HUES6 (cell line): ENCODE measurements at regions not wholly inside any gene's neighbourhood (a gene's known extent, or its start where the extent isn't known, plus 50 kb on each side); places are given as distances from the start of the nearest gene placed in this dataset.

ENCODE experiments used
- H3K27ac ChIP-seq: 2 replicates; pipeline ENCODE4 v1.7.0; 2013; ENCODE audit warnings: low read depth, mild to moderate bottlenecking, low read length, inconsistent platforms
- H3K27me3 ChIP-seq: 2 replicates; pipeline ENCODE4 v1.6.1; 2013; ENCODE audit warnings: low read length; ENCODE audit not compliant: control insufficient read depth, insufficient read depth
- H3K36me3 ChIP-seq: 2 replicates; pipeline ENCODE4 v1.6.1; 2013; ENCODE audit warnings: low read length; ENCODE audit not compliant: control insufficient read depth, insufficient read depth
- H3K4me1 ChIP-seq: 2 replicates; pipeline ENCODE4 v1.6.1; 2013; ENCODE audit warnings: low read length; ENCODE audit not compliant: control insufficient read depth, insufficient read depth
- H3K4me3 ChIP-seq: 2 replicates; pipeline ENCODE4 v1.5.1; 2013; ENCODE audit warnings: low read depth, low read length
- H3K9ac ChIP-seq: one replicate; pipeline ENCODE4 v1.6.1; 2013; ENCODE audit warnings: mild to moderate bottlenecking, low read length
- H3K9me3 ChIP-seq: 2 replicates; pipeline ENCODE4 v1.6.1; 2013; ENCODE audit warnings: low read depth, low read length; ENCODE audit not compliant: control insufficient read depth, insufficient read depth

- no peak overlapping the region for H3K9ac ChIP-seq
- no peak overlapping the region for H3K27ac ChIP-seq
- H3K9me3 ChIP-seq = no peaks in the 10 kb centered on the region
- H3K4me1 ChIP-seq = peaks cover 5% of the 10 kb centered on the region; the same call in 1 of the 2 replicates
- no peaks in the 10 kb centered on the region for H3K36me3 ChIP-seq
- no peaks in the 10 kb centered on the region for H3K27me3 ChIP-seq
- no peak overlapping the region for H3K4me3 ChIP-seq
Observed at GRCh38 chr13:50631041-50631440, 212.5 kb downstream of the DLEU7 start.

GRCh38 chr13:50634339-50634738 lies 209.2 kb downstream of the DLEU7 start:
- H3K9ac ChIP-seq = no peak overlapping the region
- no peak overlapping the region for H3K4me3 ChIP-seq
- no peak overlapping the region for H3K27ac ChIP-seq
- H3K36me3 ChIP-seq = no peaks in the 10 kb centered on the region
- peaks cover 12% of the 10 kb centered on the region for H3K4me1 ChIP-seq
- no peaks in the 10 kb centered on the region for H3K27me3 ChIP-seq
- H3K9me3 ChIP-seq = no peaks in the 10 kb centered on the region

- Histone ChIP-seq H3K4me3 (no peak overlapping the region), H3K27ac (no peak overlapping the region), H3K36me3 (no peaks in the 10 kb centered on the region), H3K27me3 (no peaks in the 10 kb centered on the region), H3K9ac (no peak overlapping the region), H3K9me3 (no peaks in the 10 kb centered on the region), H3K4me1 (peaks cover 12% of the 10 kb centered on the region)
Observed at GRCh38 chr13:50635504-50635903, 208.0 kb downstream of the DLEU7 start.

GRCh38 chr13:50636007-50636704 lies 207.3 kb downstream of the DLEU7 start:
- Histone ChIP-seq H3K36me3 (no peaks in the 10 kb centered on the region), H3K9ac (no peak overlapping the region), H3K4me3 (peak overlapping the region; percentile 45), H3K27me3 (no peaks in the 10 kb centered on the region), H3K4me1 (peaks cover 12% of the 10 kb centered on the region), H3K27ac (no peak overlapping the region), H3K9me3 (no peaks in the 10 kb centered on the region)

- Histone ChIP-seq H3K4me3 (no peak overlapping the region), H3K4me1 (no peaks in the 10 kb centered on the region), H3K36me3 (no peaks in the 10 kb centered on the region), H3K9ac (no peak overlapping the region), H3K27me3 (no peaks in the 10 kb centered on the region), H3K27ac (no peak overlapping the region), H3K9me3 (no peaks in the 10 kb centered on the region)
Observed at GRCh38 chr13:50643060-50643459, 200.4 kb downstream of the DLEU7 start.

- H3K9ac ChIP-seq = no peak overlapping the region
- H3K4me1 ChIP-seq = no peaks in the 10 kb centered on the region
- no peak overlapping the region for H3K4me3 ChIP-seq
- no peak overlapping the region for H3K27ac ChIP-seq
- H3K27me3 ChIP-seq = no peaks in the 10 kb centered on the region
- no peaks in the 10 kb centered on the region for H3K36me3 ChIP-seq
- no peaks in the 10 kb centered on the region for H3K9me3 ChIP-seq
Observed at GRCh38 chr13:50644081-50644871, 199.2 kb downstream of the DLEU7 start.

- Histone ChIP-seq H3K4me1 (no peaks in the 10 kb centered on the region), H3K36me3 (no peaks in the 10 kb centered on the region), H3K9me3 (no peaks in the 10 kb centered on the region), H3K27me3 (no peaks in the 10 kb centered on the region), H3K4me3 (no peak overlapping the region), H3K9ac (no peak overlapping the region), H3K27ac (no peak overlapping the region)
Observed at GRCh38 chr13:50645092-50645491, 198.4 kb downstream of the DLEU7 start.

- Histone ChIP-seq H3K4me3 (no peak overlapping the region), H3K9me3 (no peaks in the 10 kb centered on the region), H3K27me3 (no peaks in the 10 kb centered on the region), H3K9ac (no peak overlapping the region), H3K36me3 (no peaks in the 10 kb centered on the region), H3K27ac (no peak overlapping the region), H3K4me1 (no peaks in the 10 kb centered on the region; the same call in 1 of the 2 replicates)
Observed at GRCh38 chr13:50646070-50646469, 197.4 kb downstream of the DLEU7 start.

- Histone ChIP-seq H3K9ac (no peak overlapping the region), H3K4me3 (no peak overlapping the region), H3K9me3 (no peaks in the 10 kb centered on the region), H3K36me3 (no peaks in the 10 kb centered on the region), H3K27me3 (no peaks in the 10 kb centered on the region), H3K27ac (no peak overlapping the region), H3K4me1 (no peaks in the 10 kb centered on the region; the same call in 1 of the 2 replicates)
Observed at GRCh38 chr13:50649211-50649610, 194.3 kb downstream of the DLEU7 start.

- no peak overlapping the region for H3K9ac ChIP-seq
- H3K27me3 ChIP-seq = no peaks in the 10 kb centered on the region
- no peaks in the 10 kb centered on the region; the same call in 1 of the 2 replicates for H3K4me1 ChIP-seq
- no peaks in the 10 kb centered on the region for H3K36me3 ChIP-seq
- no peak overlapping the region for H3K4me3 ChIP-seq
- H3K9me3 ChIP-seq = no peaks in the 10 kb centered on the region
- no peak overlapping the region for H3K27ac ChIP-seq
Observed at GRCh38 chr13:50650592-50651504, 192.6 kb downstream of the DLEU7 start.
